Uterus (tissue), 2 donors: ENCODE measurements at regions not wholly inside any gene's neighbourhood (a gene's known extent, or its start where the extent isn't known, plus 50 kb on each side); places are given as distances from the start of the nearest gene placed in this dataset.

Experiments
- POLR2A ChIP-seq, 2 donors: fragments of 450-650 bp; IDR thresholded peaks; one replicate each; pipeline ENCODE4 v1.6.1; 2016; ENCODE audit warnings: antibody characterized with exemption in 2 of 2, mild to moderate bottlenecking in 1 of 2, moderate library complexity in 1 of 2
- TF ChIP-seq, protein P1 (sequence below), 4 experiments: fragments of 200-600 bp in 2 of 4; fragments of 450-650 bp in 2 of 4; sonication (generic) in 2 of 4; IDR thresholded peaks; one replicate each; pipeline ENCODE4 v1.5.1; 2016 to 2019; ENCODE audit warnings: antibody characterized with exemption in 4 of 4, mild to moderate bottlenecking in 2 of 4, moderate library complexity in 1 of 4

DNA sequence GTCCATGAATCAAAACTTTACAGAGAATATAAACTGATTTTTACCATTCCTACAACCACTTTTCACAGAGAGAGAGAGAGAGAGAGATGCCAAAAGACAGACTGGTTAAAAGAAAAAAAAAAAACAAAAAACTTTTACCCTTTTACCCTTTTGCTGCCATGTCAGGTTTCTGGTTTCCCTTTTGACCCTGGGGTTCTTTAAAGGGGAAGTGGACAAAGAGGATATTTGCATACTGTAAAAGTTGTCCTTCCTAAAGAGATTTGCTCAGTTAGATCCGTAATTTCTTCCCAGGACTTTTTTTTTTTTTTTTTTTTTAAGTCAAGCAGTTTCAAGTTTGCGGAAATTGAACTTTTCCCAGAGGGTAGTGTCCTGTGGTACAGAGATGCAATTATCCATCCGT lies 287.8 kb upstream of the RGS18 start:
- TF ChIP-seq, protein P1, sequence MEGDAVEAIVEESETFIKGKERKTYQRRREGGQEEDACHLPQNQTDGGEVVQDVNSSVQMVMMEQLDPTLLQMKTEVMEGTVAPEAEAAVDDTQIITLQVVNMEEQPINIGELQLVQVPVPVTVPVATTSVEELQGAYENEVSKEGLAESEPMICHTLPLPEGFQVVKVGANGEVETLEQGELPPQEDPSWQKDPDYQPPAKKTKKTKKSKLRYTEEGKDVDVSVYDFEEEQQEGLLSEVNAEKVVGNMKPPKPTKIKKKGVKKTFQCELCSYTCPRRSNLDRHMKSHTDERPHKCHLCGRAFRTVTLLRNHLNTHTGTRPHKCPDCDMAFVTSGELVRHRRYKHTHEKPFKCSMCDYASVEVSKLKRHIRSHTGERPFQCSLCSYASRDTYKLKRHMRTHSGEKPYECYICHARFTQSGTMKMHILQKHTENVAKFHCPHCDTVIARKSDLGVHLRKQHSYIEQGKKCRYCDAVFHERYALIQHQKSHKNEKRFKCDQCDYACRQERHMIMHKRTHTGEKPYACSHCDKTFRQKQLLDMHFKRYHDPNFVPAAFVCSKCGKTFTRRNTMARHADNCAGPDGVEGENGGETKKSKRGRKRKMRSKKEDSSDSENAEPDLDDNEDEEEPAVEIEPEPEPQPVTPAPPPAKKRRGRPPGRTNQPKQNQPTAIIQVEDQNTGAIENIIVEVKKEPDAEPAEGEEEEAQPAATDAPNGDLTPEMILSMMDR (IDR thresholded peaks at IDR 0.05), result no peak
- no peak for TF ChIP-seq POLR2A (IDR thresholded peaks at IDR 0.05)
